ENCODE measurements at regions not wholly inside any gene's neighbourhood (a gene's known extent, or its start where the extent isn't known, plus 50 kb on each side); places are given as distances from the start of the nearest gene placed in this dataset.
"Not testable (repeated sequence)": the region's sequence is repeated elsewhere in the genome, so short reads cannot be mapped to it uniquely, and the experiment has no call there.

DNA sequence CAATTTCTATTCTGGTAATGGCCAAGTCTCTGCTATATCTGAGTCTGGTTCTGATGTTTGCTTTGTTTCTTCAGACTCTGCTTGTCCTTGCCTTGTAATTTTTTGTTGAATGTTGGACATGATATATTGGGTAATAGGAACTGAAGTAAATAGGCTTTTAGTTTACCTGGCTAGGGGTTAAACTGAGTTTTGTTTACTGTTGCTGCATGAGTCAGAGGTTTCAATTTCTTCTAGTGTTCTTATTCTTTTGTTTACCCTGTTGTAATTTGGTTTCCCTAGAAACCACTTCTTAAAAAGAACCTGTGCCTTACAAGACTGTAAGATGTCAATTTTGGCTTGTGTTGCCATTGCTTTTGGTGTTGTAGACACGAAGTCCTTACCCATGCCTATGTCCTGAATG, 285.0 kb upstream of the KCNH7 start:
- DNase-seq (ENCODE audit: low spot score), result no peak
- in situ Hi-C loops (cut with MboI; ENCODE audit: low sequenced_read_pairs, unreplicated experiment), result no loop called here

DNA sequence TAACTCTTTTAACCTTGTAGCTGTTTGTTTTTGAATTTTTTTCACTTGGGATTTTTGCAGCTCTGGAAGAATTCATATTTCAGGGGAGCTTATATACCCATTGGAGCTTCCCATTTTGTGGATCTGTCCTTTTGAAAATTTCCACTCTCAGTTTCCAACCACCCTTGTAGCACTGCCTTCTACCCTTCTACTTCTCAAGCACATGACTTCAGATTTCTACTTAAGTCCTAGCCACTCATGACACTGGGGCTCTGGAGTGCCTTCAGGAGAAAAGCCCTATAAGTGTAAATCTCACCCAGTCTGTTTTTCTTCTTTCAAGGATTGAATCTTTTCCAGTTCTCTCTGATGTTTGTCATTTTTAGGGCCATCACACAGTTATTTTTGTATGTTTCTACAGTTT, 283.7 kb upstream of the KCNH7 start:
- TF ChIP-seq, protein P1, sequence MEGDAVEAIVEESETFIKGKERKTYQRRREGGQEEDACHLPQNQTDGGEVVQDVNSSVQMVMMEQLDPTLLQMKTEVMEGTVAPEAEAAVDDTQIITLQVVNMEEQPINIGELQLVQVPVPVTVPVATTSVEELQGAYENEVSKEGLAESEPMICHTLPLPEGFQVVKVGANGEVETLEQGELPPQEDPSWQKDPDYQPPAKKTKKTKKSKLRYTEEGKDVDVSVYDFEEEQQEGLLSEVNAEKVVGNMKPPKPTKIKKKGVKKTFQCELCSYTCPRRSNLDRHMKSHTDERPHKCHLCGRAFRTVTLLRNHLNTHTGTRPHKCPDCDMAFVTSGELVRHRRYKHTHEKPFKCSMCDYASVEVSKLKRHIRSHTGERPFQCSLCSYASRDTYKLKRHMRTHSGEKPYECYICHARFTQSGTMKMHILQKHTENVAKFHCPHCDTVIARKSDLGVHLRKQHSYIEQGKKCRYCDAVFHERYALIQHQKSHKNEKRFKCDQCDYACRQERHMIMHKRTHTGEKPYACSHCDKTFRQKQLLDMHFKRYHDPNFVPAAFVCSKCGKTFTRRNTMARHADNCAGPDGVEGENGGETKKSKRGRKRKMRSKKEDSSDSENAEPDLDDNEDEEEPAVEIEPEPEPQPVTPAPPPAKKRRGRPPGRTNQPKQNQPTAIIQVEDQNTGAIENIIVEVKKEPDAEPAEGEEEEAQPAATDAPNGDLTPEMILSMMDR (IDR thresholded peaks at IDR 0.05; ENCODE audit: borderline replicate concordance, control extremely low read depth, extremely low read depth, insufficient read depth, missing control alignments), result no peak
- in situ Hi-C loops (cut with MboI; ENCODE audit: low sequenced_read_pairs, unreplicated experiment), result no loop called here
- DNase-seq (ENCODE audit: low spot score), result no peak

More for the DNA sequence above, 285.0 kb upstream of the KCNH7 start:
- TF ChIP-seq, protein P1 (IDR thresholded peaks at IDR 0.05; ENCODE audit: borderline replicate concordance, control extremely low read depth, extremely low read depth, insufficient read depth, missing control alignments), result no peak

DNA sequence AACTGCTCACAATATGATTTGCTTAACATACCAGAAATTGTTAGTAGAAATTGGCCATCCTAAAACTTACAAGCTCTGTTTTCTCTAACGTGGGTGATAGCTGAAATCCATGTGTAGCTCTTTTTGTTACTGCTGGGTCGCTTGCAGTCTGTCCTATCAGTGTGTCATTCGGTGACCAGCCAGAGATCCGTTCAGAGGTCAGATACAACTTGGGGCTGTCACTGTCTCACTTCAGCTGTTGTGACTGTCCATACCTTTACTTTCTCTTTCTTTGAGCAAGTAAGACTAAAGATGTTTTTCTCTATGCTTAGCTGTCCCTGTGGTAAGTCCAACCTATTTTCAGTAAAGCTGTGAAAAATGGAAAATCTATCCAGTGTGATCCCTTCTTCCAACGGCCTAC, 282.9 kb upstream of the KCNH7 start:
- in situ Hi-C loops (cut with MboI; ENCODE audit: low sequenced_read_pairs, unreplicated experiment), result no loop called here
- TF ChIP-seq, protein P1 (IDR thresholded peaks at IDR 0.05; ENCODE audit: borderline replicate concordance, control extremely low read depth, extremely low read depth, insufficient read depth, missing control alignments), result no peak
- DNase-seq (ENCODE audit: low spot score), result no peak

DNA sequence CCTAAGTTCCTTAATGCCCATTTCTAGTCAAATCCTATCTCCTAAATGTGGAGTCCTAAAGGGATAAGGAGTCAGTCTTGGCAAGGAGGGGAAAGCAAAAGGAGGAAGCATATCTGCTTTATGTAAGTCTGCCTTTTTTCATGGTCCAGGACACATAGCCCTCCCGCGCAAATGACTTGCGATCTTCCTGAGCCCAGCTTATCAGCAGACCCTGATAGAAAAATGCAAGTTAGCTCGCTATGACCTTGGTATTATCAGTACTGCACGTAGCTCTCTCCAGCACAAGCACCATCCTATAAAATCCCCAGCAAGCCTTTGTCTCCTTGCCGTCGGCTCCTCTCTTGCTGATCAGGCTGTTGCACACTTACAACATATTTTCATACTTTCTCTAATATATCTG, 281.4 kb upstream of the KCNH7 start:
- no peak for DNase-seq (ENCODE audit: low spot score)
- in situ Hi-C loops (cut with MboI; ENCODE audit: low sequenced_read_pairs, unreplicated experiment), result no loop called here
- TF ChIP-seq, protein P1 (IDR thresholded peaks at IDR 0.05; ENCODE audit: borderline replicate concordance, control extremely low read depth, extremely low read depth, insufficient read depth, missing control alignments), result no peak

DNA sequence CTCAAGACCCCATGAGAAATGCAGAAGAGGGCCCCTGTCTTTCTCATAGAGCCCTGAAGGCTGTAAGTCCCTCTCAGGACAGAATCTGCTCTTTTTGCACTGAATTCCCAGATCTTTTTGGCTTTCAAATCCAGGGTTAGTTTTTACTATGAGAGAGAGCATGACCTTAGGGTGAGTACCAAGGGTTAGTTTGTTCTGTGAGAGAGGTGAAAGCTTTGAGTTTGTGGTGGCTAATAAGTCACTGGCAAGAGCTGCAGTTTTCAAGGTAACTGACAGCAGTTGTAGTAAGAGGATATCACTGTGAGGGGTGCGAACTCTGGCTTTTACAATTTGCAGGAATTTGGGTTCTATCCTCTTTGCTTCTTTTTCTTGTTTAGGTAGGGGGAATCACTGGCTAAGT, 248.4 kb upstream of the KCNH7 start:
- in situ Hi-C loops (cut with MboI; ENCODE audit: low sequenced_read_pairs, unreplicated experiment), result no loop called here
- DNase-seq (ENCODE audit: low spot score), result no peak
- TF ChIP-seq, protein P1 (IDR thresholded peaks at IDR 0.05; ENCODE audit: borderline replicate concordance, control extremely low read depth, extremely low read depth, insufficient read depth, missing control alignments), result no peak

DNA sequence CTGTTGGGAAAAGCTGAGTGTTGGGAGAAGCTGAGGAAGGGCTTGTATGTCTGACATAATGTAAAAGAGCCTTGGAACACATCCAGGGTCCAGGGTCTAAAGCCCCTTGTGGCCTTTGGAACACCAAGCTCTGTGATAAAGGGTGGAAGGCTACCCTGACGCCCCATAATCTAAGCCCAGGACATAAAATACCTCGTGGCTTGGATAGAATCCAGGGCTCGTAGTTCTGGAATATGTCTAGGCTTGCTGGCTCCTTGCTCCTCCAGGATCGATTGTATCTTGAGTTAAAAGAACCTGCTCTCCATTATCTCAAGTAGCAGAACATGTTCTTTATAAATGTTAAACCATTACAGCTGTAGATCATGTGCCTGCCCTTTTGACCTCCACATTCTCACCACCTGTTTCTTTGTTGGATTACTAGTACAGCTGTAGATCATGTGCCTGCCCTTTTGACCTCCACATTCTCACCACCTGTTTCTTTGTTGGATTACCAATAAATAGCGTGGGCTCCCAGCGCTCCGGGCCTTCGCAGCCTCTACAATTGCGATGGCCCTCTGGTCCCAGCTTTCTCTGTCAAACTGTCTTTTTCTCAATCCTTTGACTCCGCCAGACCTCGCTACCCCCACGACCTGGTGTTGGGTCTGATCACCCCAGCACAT, 246.9 kb upstream of the KCNH7 start:
- DNase-seq (ENCODE audit: low spot score); in situ Hi-C loops (cut with MboI; ENCODE audit: low sequenced_read_pairs, unreplicated experiment): not testable (repeated sequence)

DNA sequence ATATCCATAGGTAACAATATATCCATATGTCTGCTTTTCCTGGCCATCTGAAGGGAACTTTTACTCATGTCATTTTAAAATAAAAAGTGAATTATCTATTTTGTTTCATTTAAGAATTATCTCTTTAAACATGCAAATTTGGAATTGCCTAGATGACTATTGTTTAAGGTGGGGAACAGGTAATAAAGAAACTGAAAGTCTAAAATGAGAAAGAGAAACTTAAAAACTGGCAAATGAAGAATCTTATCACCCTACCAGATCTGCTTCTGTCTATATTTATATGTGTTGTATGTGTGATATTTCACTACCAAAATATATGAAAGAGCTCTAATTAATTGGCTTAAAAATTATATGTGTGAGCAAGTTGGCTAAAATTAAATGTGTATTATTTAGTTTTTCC, 243.2 kb upstream of the KCNH7 start:
- in situ Hi-C loops (cut with MboI; ENCODE audit: low sequenced_read_pairs, unreplicated experiment), result no loop called here
- TF ChIP-seq, protein P1 (IDR thresholded peaks at IDR 0.05; ENCODE audit: borderline replicate concordance, control extremely low read depth, extremely low read depth, insufficient read depth, missing control alignments), result no peak
- DNase-seq (ENCODE audit: low spot score), result no peak

Measured in GM13976 (cell line).